Cardiac muscle cell (in vitro differentiated cells and primary cell): ENCODE measurements at regions not wholly inside any gene's neighbourhood (a gene's known extent, or its start where the extent isn't known, plus 50 kb on each side); places are given as distances from the start of the nearest gene placed in this dataset.
"Not testable (repeated sequence)": the region's sequence is repeated elsewhere in the genome, so short reads cannot be mapped to it uniquely, and the experiment has no call there.

Source experiments
- DNase-seq, 2 donors: peaks; one replicate each; pipeline versions ENCODE4 v3.0.0 to v3.0.0-alpha.2; 2010 to 2017; ENCODE audit warnings: low read depth in 1 of 2, low spot score in 1 of 2
- H3K27ac ChIP-seq: fragments of 200-600 bp; sonication (generic); 2 replicates; pipeline ENCODE4 v1.5.1; 2016
- H3K27me3 ChIP-seq: fragments of 200-600 bp; sonication (generic); 2 replicates; pipeline ENCODE4 v1.6.0; 2016; ENCODE audit warnings: control low read depth
- H3K36me3 ChIP-seq: fragments of 200-600 bp; sonication (generic); 2 replicates; pipeline ENCODE4 v1.5.1; 2016; ENCODE audit warnings: control low read depth
- H3K4me1 ChIP-seq: fragments of 200-600 bp; sonication (generic); 2 replicates; pipeline ENCODE4 v1.8.1; 2017; ENCODE audit warnings: low read depth, mild to moderate bottlenecking, mixed run types
- H3K4me3 ChIP-seq: fragments of 200-600 bp; sonication (generic); 2 replicates; pipeline ENCODE4 v1.5.1; 2016; ENCODE audit warnings: mild to moderate bottlenecking
- H3K9me3 ChIP-seq: fragments of 200-600 bp; sonication (generic); 2 replicates; pipeline ENCODE4 v1.5.1; 2017; ENCODE audit warnings: low read depth, mild to moderate bottlenecking, control low read depth
- CTCF ChIP-seq: IDR thresholded peaks from 2 replicates; pipeline ENCODE4 v1.5.1; 2012; ENCODE audit warnings: low read depth, mild to moderate bottlenecking, low read length

- Histone ChIP-seq H3K9me3 (no peaks in the 10 kb centered on the region), H3K27ac (no peak overlapping the region), H3K4me1 (no peaks in the 10 kb centered on the region), H3K27me3 (no peaks in the 10 kb centered on the region), H3K36me3 (no peaks in the 10 kb centered on the region), H3K4me3 (no peak overlapping the region)
- no peak for DNase-seq
- no peak for TF ChIP-seq CTCF
Measured at GRCh38 chr20:40900666-40901215, 127.9 kb upstream of the TOP1 start.

- no peak overlapping the region for H3K27ac ChIP-seq
- H3K27me3 ChIP-seq = no peaks in the 10 kb centered on the region
- no peaks in the 10 kb centered on the region for H3K4me1 ChIP-seq
- no peaks in the 10 kb centered on the region for H3K9me3 ChIP-seq
- H3K36me3 ChIP-seq = no peaks in the 10 kb centered on the region
- TF ChIP-seq CTCF = no peak
- DNase-seq = no peak
- no peak overlapping the region for H3K4me3 ChIP-seq
Measured at GRCh38 chr20:40902661-40903060, 126.0 kb upstream of the TOP1 start.

GRCh38 chr20:40908309-40908708, 120.3 kb upstream of the TOP1 start:
- DNase-seq = no peak
- Histone ChIP-seq H3K9me3 (no peaks in the 10 kb centered on the region), H3K27ac (no peak overlapping the region), H3K36me3 (no peaks in the 10 kb centered on the region), H3K27me3 (no peaks in the 10 kb centered on the region), H3K4me1 (no peaks in the 10 kb centered on the region), H3K4me3 (no peak overlapping the region)
- TF ChIP-seq CTCF = no peak

- not testable (repeated sequence) for H3K27ac ChIP-seq, H3K4me1 ChIP-seq, DNase-seq, H3K36me3 ChIP-seq, H3K4me3 ChIP-seq, H3K27me3 ChIP-seq, H3K9me3 ChIP-seq
Measured at GRCh38 chr20:40909489-40909888, 119.1 kb upstream of the TOP1 start.

GRCh38 chr20:40910436-40910835, 118.2 kb upstream of the TOP1 start:
- not testable (repeated sequence) for H3K9me3 ChIP-seq, H3K4me1 ChIP-seq, H3K4me3 ChIP-seq, H3K27me3 ChIP-seq, DNase-seq, H3K36me3 ChIP-seq, H3K27ac ChIP-seq

GRCh38 chr20:40911152-40911551, 117.5 kb upstream of the TOP1 start:
- H3K9me3 ChIP-seq, DNase-seq, H3K4me1 ChIP-seq, H3K4me3 ChIP-seq, H3K27ac ChIP-seq, H3K36me3 ChIP-seq, H3K27me3 ChIP-seq: not testable (repeated sequence)

- H3K4me1 ChIP-seq = no peaks in the 10 kb centered on the region
- H3K27ac ChIP-seq = no peak overlapping the region
- no peaks in the 10 kb centered on the region for H3K36me3 ChIP-seq
- no peaks in the 10 kb centered on the region for H3K27me3 ChIP-seq
- TF ChIP-seq CTCF = no peak
- H3K9me3 ChIP-seq = no peaks in the 10 kb centered on the region
- no peak overlapping the region for H3K4me3 ChIP-seq
- no peak for DNase-seq
Measured at GRCh38 chr20:40913224-40914185, 115.1 kb upstream of the TOP1 start.
